HUES6 (cell line): ENCODE measurements at regions not wholly inside any gene's neighbourhood (a gene's known extent, or its start where the extent isn't known, plus 50 kb on each side); places are given as distances from the start of the nearest gene placed in this dataset.

Experiments used
- H3K27ac ChIP-seq: 2 replicates; pipeline ENCODE4 v1.7.0; 2013; ENCODE audit warnings: low read depth, mild to moderate bottlenecking, low read length, inconsistent platforms
- H3K27me3 ChIP-seq: 2 replicates; pipeline ENCODE4 v1.6.1; 2013; ENCODE audit warnings: low read length; ENCODE audit not compliant: control insufficient read depth, insufficient read depth
- H3K36me3 ChIP-seq: 2 replicates; pipeline ENCODE4 v1.6.1; 2013; ENCODE audit warnings: low read length; ENCODE audit not compliant: control insufficient read depth, insufficient read depth
- H3K4me1 ChIP-seq: 2 replicates; pipeline ENCODE4 v1.6.1; 2013; ENCODE audit warnings: low read length; ENCODE audit not compliant: control insufficient read depth, insufficient read depth
- H3K4me3 ChIP-seq: 2 replicates; pipeline ENCODE4 v1.5.1; 2013; ENCODE audit warnings: low read depth, low read length
- H3K9ac ChIP-seq: one replicate; pipeline ENCODE4 v1.6.1; 2013; ENCODE audit warnings: mild to moderate bottlenecking, low read length
- H3K9me3 ChIP-seq: 2 replicates; pipeline ENCODE4 v1.6.1; 2013; ENCODE audit warnings: low read depth, low read length; ENCODE audit not compliant: control insufficient read depth, insufficient read depth

GRCh38 chr5:4532705-4533080 is 607.4 kb upstream of the ADAMTS16 start:
- no peaks in the 10 kb centered on the region for H3K27me3 ChIP-seq

GRCh38 chr5:4533457-4534105 is 606.5 kb upstream of the ADAMTS16 start:
- Histone ChIP-seq H3K9ac (no peak overlapping the region), H3K9me3 (no peaks in the 10 kb centered on the region), H3K4me3 (no peak overlapping the region), H3K27ac (no peak overlapping the region), H3K36me3 (no peaks in the 10 kb centered on the region), H3K27me3 (no peaks in the 10 kb centered on the region), H3K4me1 (peaks cover 6% of the 10 kb centered on the region; the same call in 1 of the 2 replicates)

More at GRCh38 chr5:4532705-4533080, 607.4 kb upstream of the ADAMTS16 start:
- Histone ChIP-seq H3K4me3 (no peak overlapping the region), H3K9ac (no peak overlapping the region), H3K9me3 (no peaks in the 10 kb centered on the region), H3K4me1 (peaks cover 6% of the 10 kb centered on the region; the same call in 1 of the 2 replicates), H3K27ac (no peak overlapping the region), H3K36me3 (no peaks in the 10 kb centered on the region)

GRCh38 chr5:4537489-4537888 is 602.6 kb upstream of the ADAMTS16 start:
- Histone ChIP-seq H3K4me1 (no peaks in the 10 kb centered on the region; the same call in 1 of the 2 replicates), H3K9me3 (no peaks in the 10 kb centered on the region)

DNA sequence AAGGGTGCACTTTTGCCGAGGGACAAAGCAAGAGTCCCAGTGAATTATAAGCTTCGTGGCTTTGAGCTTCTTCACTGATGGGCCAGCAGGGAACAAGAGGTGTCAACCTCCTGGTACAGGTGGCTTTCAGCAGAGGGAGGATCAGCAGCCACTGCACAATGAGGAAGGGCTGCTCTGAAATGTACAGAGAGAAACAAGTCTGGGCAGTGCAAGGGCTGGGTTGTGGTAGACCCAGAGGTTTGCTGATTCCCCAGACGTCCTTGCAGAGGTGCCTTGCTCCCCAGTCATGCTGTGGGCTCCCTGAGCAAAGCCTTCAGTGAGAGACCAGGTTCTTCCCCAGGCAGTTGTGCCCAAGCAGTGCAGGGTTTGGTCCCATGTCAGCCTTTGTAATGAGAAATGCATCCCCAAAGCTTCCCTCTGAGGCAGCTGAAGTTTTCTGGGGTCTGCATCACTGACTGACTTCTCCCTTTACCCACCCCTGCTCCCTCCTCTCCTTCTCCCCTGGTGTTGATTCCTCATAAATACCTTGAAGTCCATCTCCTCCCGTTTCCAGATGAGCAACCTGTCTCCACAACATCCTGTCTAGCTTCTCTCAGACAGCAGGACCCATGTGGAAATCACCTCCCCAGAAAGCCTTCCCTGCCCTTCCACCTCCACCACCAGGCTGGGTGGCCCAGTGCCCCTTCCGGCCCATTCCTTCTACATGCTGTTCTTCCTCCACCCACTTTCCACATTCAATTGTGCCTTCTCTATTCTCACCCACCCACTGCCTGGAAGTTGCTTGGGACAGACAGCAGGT is 599.6 kb upstream of the ADAMTS16 start:
- no peaks in the 10 kb centered on the region for H3K36me3 ChIP-seq
- no peak overlapping the region for H3K4me3 ChIP-seq
- no peaks in the 10 kb centered on the region for H3K27me3 ChIP-seq
- H3K27ac ChIP-seq, result no peak overlapping the region
- H3K9me3 ChIP-seq, result no peaks in the 10 kb centered on the region
- H3K9ac ChIP-seq, result no peak overlapping the region
- H3K4me1 ChIP-seq, result peaks cover 22% of the 10 kb centered on the region

More at GRCh38 chr5:4537489-4537888, 602.6 kb upstream of the ADAMTS16 start:
- no peaks in the 10 kb centered on the region for H3K36me3 ChIP-seq
- H3K27me3 ChIP-seq, result no peaks in the 10 kb centered on the region
- H3K27ac ChIP-seq, result no peak overlapping the region
- no peak overlapping the region for H3K9ac ChIP-seq
- H3K4me3 ChIP-seq, result no peak overlapping the region

DNA sequence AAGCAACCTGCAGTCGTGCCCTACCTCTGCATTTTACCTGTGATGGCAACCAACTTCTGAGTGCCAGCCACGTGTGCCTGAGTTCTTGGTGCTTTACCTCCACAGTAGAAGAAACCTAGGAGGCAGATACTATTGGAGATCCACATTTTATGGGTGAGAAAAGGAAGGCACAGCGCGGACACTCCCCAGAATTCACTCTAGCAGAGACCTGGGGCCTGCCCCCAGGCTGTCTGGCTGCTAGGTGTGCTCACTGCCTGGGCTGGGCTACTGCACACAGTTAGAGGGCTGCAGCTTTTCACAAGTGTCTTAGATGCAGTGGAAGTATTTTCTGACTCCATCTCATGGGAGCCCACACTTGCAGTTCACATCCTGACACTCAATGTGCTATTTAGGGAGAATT is 598.8 kb upstream of the ADAMTS16 start:
- H3K27ac ChIP-seq, result no peak overlapping the region
- H3K27me3 ChIP-seq, result no peaks in the 10 kb centered on the region
- H3K9me3 ChIP-seq, result no peaks in the 10 kb centered on the region
- H3K9ac ChIP-seq, result no peak overlapping the region
- no peaks in the 10 kb centered on the region for H3K36me3 ChIP-seq
- peaks cover 22% of the 10 kb centered on the region for H3K4me1 ChIP-seq
- H3K4me3 ChIP-seq, result no peak overlapping the region

DNA sequence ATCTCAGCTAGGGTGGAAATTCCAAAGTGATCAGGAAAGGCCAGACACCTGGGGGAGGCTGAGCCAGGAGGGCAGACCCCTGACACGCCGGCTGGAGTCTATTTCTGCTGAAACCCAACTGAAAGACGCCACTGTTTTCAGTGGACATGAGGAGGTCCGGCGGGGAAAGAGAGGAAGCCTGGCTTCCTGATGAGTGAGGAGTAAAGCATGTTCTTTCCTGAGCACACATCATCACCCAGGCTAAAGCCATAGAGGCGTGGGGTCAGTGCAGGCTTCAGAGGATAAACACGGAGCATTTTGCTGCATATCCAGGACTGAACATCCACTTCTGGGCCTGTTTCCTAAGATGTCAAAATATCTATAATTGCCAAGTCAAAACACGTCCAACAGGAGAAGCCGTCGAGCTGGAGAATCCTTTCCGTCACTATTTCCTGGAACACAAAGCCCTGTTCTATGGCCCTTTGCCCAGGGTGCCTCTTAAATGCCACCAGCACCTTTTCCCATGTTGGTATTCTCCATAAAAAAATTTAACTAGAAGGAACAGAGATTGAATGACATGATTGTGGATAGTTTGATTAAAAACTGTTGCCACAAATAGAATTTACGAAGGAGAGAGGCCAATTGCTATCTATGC is 597.9 kb upstream of the ADAMTS16 start:
- Histone ChIP-seq H3K9me3 (no peaks in the 10 kb centered on the region), H3K36me3 (no peaks in the 10 kb centered on the region), H3K4me1 (peaks cover 22% of the 10 kb centered on the region), H3K9ac (no peak overlapping the region), H3K27ac (no peak overlapping the region), H3K27me3 (no peaks in the 10 kb centered on the region), H3K4me3 (no peak overlapping the region)

DNA sequence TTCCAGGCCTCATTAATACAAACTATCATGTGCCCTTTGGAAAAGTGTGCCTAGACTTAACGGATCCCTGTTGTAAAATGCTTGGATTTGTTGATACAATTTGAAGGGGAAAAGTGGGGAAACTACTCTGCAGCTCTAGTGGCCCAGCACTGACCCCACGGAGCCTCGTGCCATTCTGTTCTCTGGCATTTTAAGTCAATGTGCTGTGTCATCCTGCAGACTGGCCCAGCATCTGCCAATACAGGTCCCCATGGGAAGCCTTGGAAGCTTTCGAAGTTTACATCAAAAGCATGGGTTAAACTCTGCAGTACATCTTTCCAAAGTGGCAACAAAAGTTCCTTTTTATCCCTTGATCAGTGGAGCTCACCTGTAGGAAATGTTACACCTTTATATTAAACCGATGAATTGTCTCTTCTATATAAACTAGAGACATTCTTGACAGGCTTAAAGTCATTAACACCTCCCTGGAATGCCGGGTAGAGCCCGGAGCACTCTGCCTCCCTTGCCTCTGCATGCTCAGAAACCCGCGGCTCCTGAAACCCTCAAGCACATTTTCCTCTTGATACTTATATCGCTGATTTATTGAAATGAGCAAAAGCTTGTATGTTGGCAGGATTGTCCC is 596.0 kb upstream of the ADAMTS16 start:
- H3K27me3 ChIP-seq, result no peaks in the 10 kb centered on the region
- H3K4me1 ChIP-seq, result peaks cover 22% of the 10 kb centered on the region
- H3K36me3 ChIP-seq, result no peaks in the 10 kb centered on the region
- no peak overlapping the region for H3K27ac ChIP-seq
- no peak overlapping the region for H3K4me3 ChIP-seq
- no peak overlapping the region for H3K9ac ChIP-seq
- no peaks in the 10 kb centered on the region for H3K9me3 ChIP-seq

DNA sequence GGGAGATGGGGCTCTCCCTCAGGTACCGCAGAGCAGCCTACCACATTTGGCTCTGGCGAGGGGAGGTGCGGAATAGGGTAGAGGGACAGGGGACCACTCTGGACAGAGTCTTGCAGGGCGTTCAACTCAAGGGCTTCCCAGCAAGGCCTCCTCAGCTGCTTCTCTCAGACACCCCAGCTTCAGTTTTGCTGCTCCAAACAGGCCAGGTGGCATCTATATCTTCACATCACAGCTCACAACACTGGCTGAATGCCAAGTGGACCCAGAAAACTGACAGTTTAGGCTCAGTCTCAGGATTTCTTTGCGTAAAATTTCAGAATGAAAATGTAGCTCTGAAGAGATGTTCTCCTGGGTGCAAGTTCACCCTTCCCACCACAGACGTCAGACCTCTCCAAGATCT is 592.6 kb upstream of the ADAMTS16 start:
- Histone ChIP-seq H3K36me3 (no peaks in the 10 kb centered on the region), H3K9ac (no peak overlapping the region), H3K27me3 (no peaks in the 10 kb centered on the region), H3K4me3 (no peak overlapping the region), H3K9me3 (no peaks in the 10 kb centered on the region), H3K27ac (no peak overlapping the region), H3K4me1 (peaks cover 22% of the 10 kb centered on the region)

DNA sequence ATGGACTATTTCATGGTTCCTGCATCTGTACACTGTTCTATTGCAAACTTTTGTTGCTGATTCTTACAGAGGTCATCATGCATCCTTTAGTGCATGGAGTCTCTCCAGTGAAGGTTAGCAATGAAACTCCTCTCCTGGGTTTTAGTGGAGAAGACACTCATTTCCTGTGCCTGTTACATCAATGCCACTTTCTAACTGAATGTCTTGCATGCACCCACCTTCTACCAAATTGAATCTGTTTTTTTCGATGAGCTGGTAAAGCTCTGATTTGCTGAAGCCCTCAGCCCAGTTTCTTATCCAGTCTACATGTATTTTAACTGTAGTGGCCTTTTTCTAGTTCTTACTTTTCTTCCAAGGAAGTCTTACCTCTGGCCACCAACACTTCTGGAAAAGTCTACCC is 591.8 kb upstream of the ADAMTS16 start:
- Histone ChIP-seq H3K4me1 (peaks cover 14% of the 10 kb centered on the region), H3K4me3 (no peak overlapping the region), H3K27me3 (no peaks in the 10 kb centered on the region), H3K9me3 (no peaks in the 10 kb centered on the region), H3K27ac (no peak overlapping the region), H3K9ac (no peak overlapping the region), H3K36me3 (no peaks in the 10 kb centered on the region)

- no peak overlapping the region for H3K4me3 ChIP-seq
- no peak overlapping the region for H3K9ac ChIP-seq
- H3K4me1 ChIP-seq, result peaks cover 13% of the 10 kb centered on the region
Observed at GRCh38 chr5:4549351-4549750, 590.8 kb upstream of the ADAMTS16 start.

GRCh38 chr5:4551034-4551433 is 589.1 kb upstream of the ADAMTS16 start:
- Histone ChIP-seq H3K4me3 (no peak overlapping the region), H3K9ac (no peak overlapping the region), H3K27me3 (no peaks in the 10 kb centered on the region), H3K27ac (no peak overlapping the region), H3K4me1 (peaks cover 6% of the 10 kb centered on the region), H3K9me3 (no peaks in the 10 kb centered on the region), H3K36me3 (no peaks in the 10 kb centered on the region)

More at GRCh38 chr5:4549351-4549750, 590.8 kb upstream of the ADAMTS16 start:
- H3K27ac ChIP-seq, result no peak overlapping the region
- no peaks in the 10 kb centered on the region for H3K9me3 ChIP-seq
- H3K36me3 ChIP-seq, result no peaks in the 10 kb centered on the region
- no peaks in the 10 kb centered on the region for H3K27me3 ChIP-seq
